Right atrium auricular region (tissue), 2 donors: ENCODE measurements at regions not wholly inside any gene's neighbourhood (a gene's known extent, or its start where the extent isn't known, plus 50 kb on each side); places are given as distances from the start of the nearest gene placed in this dataset.

ENCODE experiments used
- DNase-seq: peaks from one replicate; pipeline ENCODE4 v3.0.0-alpha.2; 2019; ENCODE audit warnings: low spot score
- H3K27ac ChIP-seq, 2 donors: fragments of 200-600 bp; sonication (generic); 1 replicate in 1 of 2; 2 replicates in 1 of 2; pipeline ENCODE4 v1.5.1; 2016 to 2019
- H3K27me3 ChIP-seq, 2 donors: fragments of 200-600 bp; sonication (generic); one replicate each; pipeline versions ENCODE4 v1.5.1 to v1.6.0; 2017 to 2019
- H3K36me3 ChIP-seq: fragments of 200-600 bp; sonication (generic); one replicate; pipeline ENCODE4 v1.5.1; 2016
- H3K4me1 ChIP-seq, 2 donors: fragments of 200-600 bp; sonication (generic); one replicate each; pipeline versions ENCODE4 v1.5.1 to v1.6.0; 2017 to 2019
- H3K4me3 ChIP-seq, 2 donors: fragments of 200-600 bp; sonication (generic); 1 replicate in 1 of 2; 2 replicates in 1 of 2; pipeline ENCODE4 v1.5.1; 2017 to 2019; ENCODE audit warnings: mild to moderate bottlenecking in 1 of 2, moderate library complexity in 1 of 2
- H3K9me3 ChIP-seq, 2 donors: fragments of 200-600 bp; sonication (generic); one replicate each; pipeline ENCODE4 v1.5.1; 2019
- TF ChIP-seq, protein P1 (sequence below), 2 donors: fragments of 200-600 bp; sonication (generic); IDR thresholded peaks; one replicate each; pipeline ENCODE4 v1.5.1; 2019; ENCODE audit warnings: antibody characterized with exemption in 2 of 2

- H3K4me3 ChIP-seq: no peak overlapping the region
- no peaks in the 10 kb centered on the region for H3K9me3 ChIP-seq
- no peak for DNase-seq
- no peak overlapping the region for H3K27ac ChIP-seq
- no peaks in the 10 kb centered on the region for H3K36me3 ChIP-seq
- no peaks in the 10 kb centered on the region for H3K27me3 ChIP-seq
- TF ChIP-seq, protein P1, sequence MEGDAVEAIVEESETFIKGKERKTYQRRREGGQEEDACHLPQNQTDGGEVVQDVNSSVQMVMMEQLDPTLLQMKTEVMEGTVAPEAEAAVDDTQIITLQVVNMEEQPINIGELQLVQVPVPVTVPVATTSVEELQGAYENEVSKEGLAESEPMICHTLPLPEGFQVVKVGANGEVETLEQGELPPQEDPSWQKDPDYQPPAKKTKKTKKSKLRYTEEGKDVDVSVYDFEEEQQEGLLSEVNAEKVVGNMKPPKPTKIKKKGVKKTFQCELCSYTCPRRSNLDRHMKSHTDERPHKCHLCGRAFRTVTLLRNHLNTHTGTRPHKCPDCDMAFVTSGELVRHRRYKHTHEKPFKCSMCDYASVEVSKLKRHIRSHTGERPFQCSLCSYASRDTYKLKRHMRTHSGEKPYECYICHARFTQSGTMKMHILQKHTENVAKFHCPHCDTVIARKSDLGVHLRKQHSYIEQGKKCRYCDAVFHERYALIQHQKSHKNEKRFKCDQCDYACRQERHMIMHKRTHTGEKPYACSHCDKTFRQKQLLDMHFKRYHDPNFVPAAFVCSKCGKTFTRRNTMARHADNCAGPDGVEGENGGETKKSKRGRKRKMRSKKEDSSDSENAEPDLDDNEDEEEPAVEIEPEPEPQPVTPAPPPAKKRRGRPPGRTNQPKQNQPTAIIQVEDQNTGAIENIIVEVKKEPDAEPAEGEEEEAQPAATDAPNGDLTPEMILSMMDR (IDR thresholded peaks at IDR 0.05): no peak
- no peaks in the 10 kb centered on the region for H3K4me1 ChIP-seq
These were observed 211.3 kb upstream of the FAT1 start for GRCh38 chr4:186934841-186935443.

- TF ChIP-seq, protein P1 (IDR thresholded peaks at IDR 0.05): no peak
- no peak overlapping the region for H3K27ac ChIP-seq
These were observed 212.2 kb upstream of the FAT1 start for GRCh38 chr4:186935901-186936300.

DNA sequence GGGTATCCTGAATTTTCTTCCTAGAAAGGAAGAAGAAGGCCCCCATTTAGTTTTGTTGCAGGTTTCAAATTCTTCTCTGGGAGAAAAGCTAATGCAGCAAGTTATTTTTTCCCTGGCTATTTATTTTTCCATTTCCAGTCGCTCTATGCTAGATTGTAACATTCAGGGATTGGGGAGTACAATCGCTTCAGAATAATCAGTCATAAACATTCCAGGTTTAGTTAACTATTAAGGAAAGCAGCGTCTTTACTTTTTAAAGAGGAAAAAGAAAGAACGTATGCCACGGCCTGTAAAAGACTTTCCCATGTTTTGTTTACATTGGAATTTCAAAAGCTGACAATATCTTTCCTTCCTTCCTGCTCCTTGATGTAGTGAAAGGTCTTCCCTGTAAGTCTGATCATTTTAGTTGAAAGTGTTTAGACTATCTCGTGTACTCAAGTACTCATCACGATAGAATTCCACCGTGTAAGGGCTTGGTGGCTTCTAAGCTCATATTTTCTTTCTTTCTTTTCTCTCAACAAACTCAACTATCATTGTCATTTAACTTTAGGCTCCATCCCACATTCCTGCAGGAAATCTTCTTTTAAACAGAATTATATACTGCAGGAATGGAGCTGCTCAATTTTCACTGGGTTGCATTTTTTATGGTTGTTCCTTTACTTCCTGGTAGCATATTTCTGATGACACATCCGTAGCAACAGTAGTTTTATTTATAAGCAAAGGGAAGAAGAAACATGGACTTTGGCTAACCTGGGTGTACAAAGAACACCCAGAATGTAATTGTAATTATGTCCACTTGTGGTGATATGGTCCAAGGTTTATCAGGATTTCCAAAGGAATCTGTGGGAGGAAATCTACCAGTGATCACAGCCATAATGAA is 213.1 kb upstream of the FAT1 start:
- peak overlapping the region in 1 of 2 donors; percentile 14 for H3K4me3 ChIP-seq
- H3K9me3 ChIP-seq: no peaks in the 10 kb centered on the region
- TF ChIP-seq, protein P1 (IDR thresholded peaks at IDR 0.05): no peak
- H3K4me1 ChIP-seq: no peaks in the 10 kb centered on the region
- H3K36me3 ChIP-seq: no peaks in the 10 kb centered on the region
- no peak for DNase-seq
- no peaks in the 10 kb centered on the region for H3K27me3 ChIP-seq
- peak overlapping the region in 1 of 2 donors; percentile 55 for H3K27ac ChIP-seq

More at GRCh38 chr4:186935901-186936300, 212.2 kb upstream of the FAT1 start:
- Histone ChIP-seq H3K4me3 (no peak overlapping the region), H3K9me3 (no peaks in the 10 kb centered on the region), H3K27me3 (no peaks in the 10 kb centered on the region), H3K36me3 (no peaks in the 10 kb centered on the region), H3K4me1 (no peaks in the 10 kb centered on the region)
- no peak for DNase-seq

DNA sequence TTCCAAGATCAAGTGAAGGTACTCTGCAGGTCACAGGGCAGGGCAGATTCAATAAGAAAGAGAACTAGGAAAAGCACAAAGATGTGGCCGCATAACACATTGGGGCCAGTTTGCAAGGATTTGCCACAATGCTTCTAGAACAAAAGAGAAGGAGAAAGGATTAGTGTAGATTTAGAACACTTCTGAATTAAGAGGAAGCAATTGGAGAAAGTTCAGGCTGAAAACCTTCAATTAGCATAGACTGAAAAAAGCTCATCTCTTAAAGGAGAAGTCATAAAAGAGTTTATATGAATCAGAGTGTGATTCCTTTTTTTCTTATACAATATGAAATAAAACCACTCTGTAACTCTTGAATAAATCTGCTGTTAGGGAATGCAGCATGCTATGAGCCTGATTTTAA is 215.6 kb upstream of the FAT1 start:
- no peaks in the 10 kb centered on the region for H3K9me3 ChIP-seq
- no peaks in the 10 kb centered on the region for H3K36me3 ChIP-seq
- no peak overlapping the region for H3K4me3 ChIP-seq
- no peak for DNase-seq
- H3K27ac ChIP-seq: no peak overlapping the region
- peaks cover 0 to 6% of the 10 kb centered on the region in 2 donors for H3K4me1 ChIP-seq
- TF ChIP-seq, protein P1 (IDR thresholded peaks at IDR 0.05): no peak
- H3K27me3 ChIP-seq: no peaks in the 10 kb centered on the region

DNA sequence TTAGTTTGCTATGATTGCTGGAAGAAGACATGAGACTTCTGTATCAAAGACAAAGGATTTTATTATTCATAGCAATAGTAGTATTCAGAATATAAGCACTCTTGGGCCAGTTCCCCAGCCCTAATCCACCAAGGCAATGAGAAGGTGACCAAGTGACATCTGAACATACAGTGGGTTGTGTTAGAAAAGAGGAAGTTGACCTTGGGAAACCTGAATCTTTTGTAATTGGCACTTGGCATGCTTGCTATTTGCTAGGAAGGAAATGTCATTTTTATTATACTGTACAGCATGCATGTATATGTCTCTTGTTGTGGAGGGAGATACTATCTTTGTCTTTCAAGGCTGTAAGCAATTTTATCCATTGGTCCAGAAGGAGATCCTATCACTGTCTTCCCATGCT is 216.1 kb upstream of the FAT1 start:
- Histone ChIP-seq H3K36me3 (no peaks in the 10 kb centered on the region), H3K27me3 (no peaks in the 10 kb centered on the region), H3K4me1 (peaks cover 0 to 6% of the 10 kb centered on the region in 2 donors), H3K27ac (no peak overlapping the region), H3K9me3 (no peaks in the 10 kb centered on the region), H3K4me3 (no peak overlapping the region)
- no peak for DNase-seq
- TF ChIP-seq, protein P1 (IDR thresholded peaks at IDR 0.05): no peak
